ENCODE measurements at regions not wholly inside any gene's neighbourhood (a gene's known extent, or its start where the extent isn't known, plus 50 kb on each side); places are given as distances from the start of the nearest gene placed in this dataset.

DNA sequence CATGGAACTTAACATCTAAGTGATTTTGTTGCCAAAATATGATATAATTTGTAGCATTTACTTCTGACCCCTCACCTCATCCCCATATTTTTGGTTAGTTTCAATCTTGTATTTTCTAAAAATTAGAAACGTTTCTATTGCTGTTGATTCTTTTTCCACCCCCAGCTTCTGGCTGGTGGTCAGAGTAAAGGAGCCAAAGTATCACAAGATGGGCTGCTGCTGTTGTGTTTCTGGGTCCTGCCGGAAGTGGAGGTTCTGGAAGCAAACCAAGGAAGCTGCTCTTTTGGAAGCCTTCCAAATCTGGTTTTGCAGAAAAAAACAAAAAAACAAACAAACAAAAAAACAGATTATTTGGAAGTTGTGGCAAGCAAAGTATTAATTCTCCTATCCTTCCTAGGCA, 221.1 kb upstream of the P2RY1 start:
- ChIA-PET POLR2A (no interaction called here), CTCF (no interaction called here)
- Mint-ChIP-seq H3K4me1 (ENCODE audit: low read depth) (no peaks in the 10 kb centered on the region), H3K27me3 (peaks cover 5% of the 10 kb centered on the region), H3K9me3 (no peaks in the 10 kb centered on the region), H3K4me3 (no peak overlapping the region), H3K36me3 (ENCODE audit: low read depth) (no peaks in the 10 kb centered on the region), H3K27ac (no peak overlapping the region)
- H3K27ac ChIP-seq (ENCODE audit: low read depth in 1 of 2, low read length in 2 of 2): no peak overlapping the region
- no peak overlapping the region for H3K4me3 ChIP-seq (ENCODE audit: low read length)
- no peaks in the 10 kb centered on the region for H3K9me3 ChIP-seq (ENCODE audit: control insufficient read depth in 1 of 2, insufficient read depth in 1 of 2, low read length in 2 of 2)
- TF ChIP-seq, protein P1, sequence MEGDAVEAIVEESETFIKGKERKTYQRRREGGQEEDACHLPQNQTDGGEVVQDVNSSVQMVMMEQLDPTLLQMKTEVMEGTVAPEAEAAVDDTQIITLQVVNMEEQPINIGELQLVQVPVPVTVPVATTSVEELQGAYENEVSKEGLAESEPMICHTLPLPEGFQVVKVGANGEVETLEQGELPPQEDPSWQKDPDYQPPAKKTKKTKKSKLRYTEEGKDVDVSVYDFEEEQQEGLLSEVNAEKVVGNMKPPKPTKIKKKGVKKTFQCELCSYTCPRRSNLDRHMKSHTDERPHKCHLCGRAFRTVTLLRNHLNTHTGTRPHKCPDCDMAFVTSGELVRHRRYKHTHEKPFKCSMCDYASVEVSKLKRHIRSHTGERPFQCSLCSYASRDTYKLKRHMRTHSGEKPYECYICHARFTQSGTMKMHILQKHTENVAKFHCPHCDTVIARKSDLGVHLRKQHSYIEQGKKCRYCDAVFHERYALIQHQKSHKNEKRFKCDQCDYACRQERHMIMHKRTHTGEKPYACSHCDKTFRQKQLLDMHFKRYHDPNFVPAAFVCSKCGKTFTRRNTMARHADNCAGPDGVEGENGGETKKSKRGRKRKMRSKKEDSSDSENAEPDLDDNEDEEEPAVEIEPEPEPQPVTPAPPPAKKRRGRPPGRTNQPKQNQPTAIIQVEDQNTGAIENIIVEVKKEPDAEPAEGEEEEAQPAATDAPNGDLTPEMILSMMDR (IDR thresholded peaks at IDR 0.05): no peak
- intact Hi-C loops (cut with DNase I, micrococcal nuclease): no loop called here
- no peaks in the 10 kb centered on the region for H3K36me3 ChIP-seq (ENCODE audit: insufficient read depth, low read length)
- ATAC-seq (ENCODE audit: poor library complexity) (no peak), DNase-seq (no peak)
- no peaks in the 10 kb centered on the region for H3K4me1 ChIP-seq (ENCODE audit: insufficient read depth, low read length)
- H3K27me3 ChIP-seq (ENCODE audit: control insufficient read depth in 1 of 2, insufficient read depth in 2 of 2, low read length in 2 of 2): no peaks in the 10 kb centered on the region

DNA sequence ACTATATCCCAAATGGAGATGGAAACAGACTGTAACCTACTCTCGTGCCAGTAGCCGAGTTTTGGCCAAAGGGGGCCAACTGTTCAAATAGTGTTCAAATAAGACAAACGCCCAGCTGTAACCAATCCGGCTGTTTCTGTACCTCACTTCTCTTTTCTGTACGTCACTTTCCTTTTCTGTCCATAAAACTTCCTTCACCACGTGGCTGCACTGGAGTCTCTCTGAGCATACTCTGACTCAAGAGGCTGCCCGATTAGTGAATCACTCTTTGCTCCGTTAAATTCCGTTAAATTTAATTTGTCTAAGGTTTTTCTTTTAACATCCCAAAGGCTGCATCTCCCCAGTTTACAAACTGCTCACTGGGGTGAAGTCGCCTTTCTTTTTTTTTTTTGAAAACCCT, 219.2 kb upstream of the P2RY1 start:
- TF ChIP-seq, protein P1 (IDR thresholded peaks at IDR 0.05): no peak
- H3K4me1 ChIP-seq (ENCODE audit: insufficient read depth, low read length): no peaks in the 10 kb centered on the region
- ATAC-seq (ENCODE audit: poor library complexity) (no peak), DNase-seq (no peak)
- H3K4me3 ChIP-seq (ENCODE audit: low read length): no peak overlapping the region
- Mint-ChIP-seq H3K9me3 (no peaks in the 10 kb centered on the region), H3K4me1 (ENCODE audit: low read depth) (no peaks in the 10 kb centered on the region), H3K36me3 (ENCODE audit: low read depth) (no peaks in the 10 kb centered on the region), H3K4me3 (no peak overlapping the region), H3K27me3 (peaks cover 5% of the 10 kb centered on the region), H3K27ac (no peak overlapping the region)
- no peak overlapping the region for H3K27ac ChIP-seq (ENCODE audit: low read depth in 1 of 2, low read length in 2 of 2)
- no peaks in the 10 kb centered on the region for H3K27me3 ChIP-seq (ENCODE audit: control insufficient read depth in 1 of 2, insufficient read depth in 2 of 2, low read length in 2 of 2)
- CTCF ChIA-PET: no interaction called here
- intact Hi-C loops (cut with DNase I, micrococcal nuclease): no loop called here
- H3K36me3 ChIP-seq (ENCODE audit: insufficient read depth, low read length): no peaks in the 10 kb centered on the region
- no peaks in the 10 kb centered on the region for H3K9me3 ChIP-seq (ENCODE audit: control insufficient read depth in 1 of 2, insufficient read depth in 1 of 2, low read length in 2 of 2)
- POLR2A ChIA-PET: no interaction called here

DNA sequence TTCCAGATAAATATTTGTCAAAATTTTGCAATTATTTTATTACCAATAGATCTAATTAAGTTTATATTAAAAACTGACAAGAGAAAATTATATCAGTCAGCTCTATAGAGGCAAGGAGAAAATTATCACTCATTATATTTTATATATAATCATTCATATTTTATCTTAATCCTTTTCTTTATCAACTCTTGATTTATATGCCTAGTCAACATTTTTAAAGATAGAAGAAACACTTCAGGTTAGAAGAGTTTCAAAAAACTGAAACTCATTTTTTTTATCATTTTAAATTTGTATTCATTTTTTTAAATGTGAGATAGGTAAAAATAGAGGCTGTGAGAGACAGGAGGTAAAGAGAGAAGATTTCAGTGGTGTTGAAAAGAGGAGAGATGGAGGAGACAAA, 217.3 kb upstream of the P2RY1 start:
- no peak for ATAC-seq (ENCODE audit: poor library complexity)
- no peaks in the 10 kb centered on the region for H3K4me1 Mint-ChIP-seq (ENCODE audit: low read depth)
- no peaks in the 10 kb centered on the region for H3K36me3 Mint-ChIP-seq (ENCODE audit: low read depth)
- Histone ChIP-seq H3K27me3 (ENCODE audit: control insufficient read depth in 1 of 2, insufficient read depth in 2 of 2, low read length in 2 of 2) (no peaks in the 10 kb centered on the region), H3K9me3 (ENCODE audit: control insufficient read depth in 1 of 2, insufficient read depth in 1 of 2, low read length in 2 of 2) (no peaks in the 10 kb centered on the region), H3K4me3 (ENCODE audit: low read length) (no peak overlapping the region), H3K36me3 (ENCODE audit: insufficient read depth, low read length) (no peaks in the 10 kb centered on the region), H3K27ac (ENCODE audit: low read depth in 1 of 2, low read length in 2 of 2) (no peak overlapping the region), H3K4me1 (ENCODE audit: insufficient read depth, low read length) (no peaks in the 10 kb centered on the region)
- ChIA-PET POLR2A (no interaction called here), CTCF (no interaction called here)
- DNase-seq: no peak
- H3K27ac Mint-ChIP-seq: no peak overlapping the region
- TF ChIP-seq, protein P1 (IDR thresholded peaks at IDR 0.05): no peak
- H3K27me3 Mint-ChIP-seq: peaks cover 5% of the 10 kb centered on the region
- H3K4me3 Mint-ChIP-seq: no peak overlapping the region
- intact Hi-C loops (cut with DNase I, micrococcal nuclease): no loop called here
- H3K9me3 Mint-ChIP-seq: no peaks in the 10 kb centered on the region

Data from CD4-positive, alpha-beta T cell (primary cell).